GM13977 (cell line): ENCODE measurements at regions not wholly inside any gene's neighbourhood (a gene's known extent, or its start where the extent isn't known, plus 50 kb on each side); places are given as distances from the start of the nearest gene placed in this dataset.

Source experiments
- DNase-seq: peaks from one replicate; pipeline ENCODE4 v3.0.0; 2012; ENCODE audit warnings: low spot score
- CTCF ChIP-seq: IDR thresholded peaks from 2 replicates; pipeline ENCODE4 v1.5.1; 2012; ENCODE audit warnings: mild to moderate bottlenecking, control low read depth; ENCODE audit not compliant: insufficient read depth; ENCODE audit errors: extremely low read depth, missing control alignments
- in situ Hi-C: fragments of 300-500 bp; cut with MboI; formaldehyde crosslinking; loops from one replicate; pipeline ENCODE4 v1.12.0; 2022; ENCODE audit warnings: low sequenced_read_pairs, low pct_unique_long_range_greater_than_20kb, mixed read lengths, inconsistent platforms; ENCODE audit not compliant: unreplicated experiment

- TF ChIP-seq CTCF: no peak
- in situ Hi-C loops: no loop called here
Measured at GRCh38 chr2:37425408-37425807, 81.0 kb downstream of the QPCT start.

GRCh38 chr2:37427241-37427640 lies 82.8 kb downstream of the QPCT start:
- in situ Hi-C loops: no loop called here

More at GRCh38 chr2:37425408-37425807, 81.0 kb downstream of the QPCT start:
- DNase-seq: no peak

GRCh38 chr2:37436323-37436722 lies 91.9 kb downstream of the QPCT start:
- in situ Hi-C loops: no loop called here
- no peak for TF ChIP-seq CTCF
- DNase-seq: no peak

More at GRCh38 chr2:37427241-37427640, 82.8 kb downstream of the QPCT start:
- TF ChIP-seq CTCF: no peak
- DNase-seq: no peak

- DNase-seq: no peak
- in situ Hi-C loops: no loop called here
- TF ChIP-seq CTCF: no peak
Measured at GRCh38 chr2:37439131-37439642, 94.8 kb downstream of the QPCT start.

- TF ChIP-seq CTCF: no peak
- DNase-seq: no peak
- in situ Hi-C loops: no loop called here
Measured at GRCh38 chr2:37441055-37441454, 96.6 kb downstream of the QPCT start.

GRCh38 chr2:37443082-37443481 lies 98.7 kb downstream of the QPCT start:
- in situ Hi-C loops: no loop called here
- TF ChIP-seq CTCF: no peak

GRCh38 chr2:37447446-37447845 lies 103.0 kb downstream of the QPCT start:
- in situ Hi-C loops: no loop called here
- no peak for DNase-seq

More at GRCh38 chr2:37443082-37443481, 98.7 kb downstream of the QPCT start:
- DNase-seq: no peak

More at GRCh38 chr2:37447446-37447845, 103.0 kb downstream of the QPCT start:
- TF ChIP-seq CTCF: no peak
